ENCODE measurements at regions not wholly inside any gene's neighbourhood (a gene's known extent, or its start where the extent isn't known, plus 50 kb on each side); places are given as distances from the start of the nearest gene placed in this dataset.
"Not testable (repeated sequence)": the region's sequence is repeated elsewhere in the genome, so short reads cannot be mapped to it uniquely, and the experiment has no call there.

- no peak overlapping the region for H3K27ac ChIP-seq (ENCODE audit: low read depth, low read length)
- no CpG with 5 or more reads among the region's 1 CpG for WGBS
- H3K9me3 ChIP-seq (ENCODE audit: insufficient read depth, low read depth, low read length): no peaks in the 10 kb centered on the region
- no peak overlapping the region for H3K9ac ChIP-seq (ENCODE audit: low read depth, low read length)
- no peaks in the 10 kb centered on the region for H3K4me1 ChIP-seq (ENCODE audit: insufficient read depth, low read length)
- H3K27me3 ChIP-seq (ENCODE audit: insufficient read depth, low read length): no peaks in the 10 kb centered on the region
- H3K4me3 ChIP-seq (ENCODE audit: low read length): no peak overlapping the region
- H3K36me3 ChIP-seq (ENCODE audit: insufficient read depth, low read length): no peaks in the 10 kb centered on the region
Observed at GRCh38 chr1:173328961-173329360, 121.8 kb upstream of the TNFSF4 start.

GRCh38 chr1:173329726-173330125 is 122.6 kb upstream of the TNFSF4 start:
- WGBS: 91% methylated on average over 1 of the region's 1 CpG
- Histone ChIP-seq H3K4me3 (ENCODE audit: low read length) (no peak overlapping the region), H3K4me1 (ENCODE audit: insufficient read depth, low read length) (no peaks in the 10 kb centered on the region), H3K9me3 (ENCODE audit: insufficient read depth, low read depth, low read length) (no peaks in the 10 kb centered on the region), H3K27me3 (ENCODE audit: insufficient read depth, low read length) (no peaks in the 10 kb centered on the region), H3K36me3 (ENCODE audit: insufficient read depth, low read length) (no peaks in the 10 kb centered on the region), H3K9ac (ENCODE audit: low read depth, low read length) (no peak overlapping the region), H3K27ac (ENCODE audit: low read depth, low read length) (no peak overlapping the region)

DNA sequence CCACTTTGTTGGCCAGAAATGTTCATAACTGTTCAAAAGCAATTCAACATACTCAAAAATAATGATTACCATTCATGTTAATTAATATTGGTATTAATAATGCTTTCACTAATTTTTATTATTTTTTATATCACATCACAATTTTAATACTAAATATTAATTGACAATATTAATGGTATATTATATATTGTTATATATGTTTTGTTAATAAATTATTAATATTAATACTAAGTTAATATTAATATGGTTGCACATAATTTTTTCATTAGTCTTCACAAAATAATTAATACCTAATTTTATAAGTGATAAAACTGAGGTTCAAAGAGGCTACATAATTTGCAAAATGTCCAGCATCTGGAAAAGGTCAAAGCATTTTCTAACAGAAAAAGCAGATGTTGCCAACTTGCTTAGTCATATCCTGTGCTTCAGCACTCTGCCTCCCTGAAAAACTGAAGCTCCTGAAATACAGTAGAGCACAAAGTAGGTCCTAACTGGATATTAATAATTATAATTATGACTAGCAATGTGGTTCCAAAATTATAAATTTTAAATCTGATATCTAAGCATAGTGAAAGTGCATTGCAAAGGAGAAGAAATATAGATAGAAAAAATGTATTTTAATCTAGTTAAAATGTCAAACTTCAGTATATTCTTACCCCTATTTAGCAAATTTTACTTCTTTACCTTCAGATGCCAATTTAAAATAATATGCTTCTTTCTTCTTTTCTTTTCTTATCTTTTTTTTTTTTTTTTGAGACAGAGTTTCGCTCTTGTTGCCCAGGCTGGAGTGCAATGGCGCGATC is 123.2 kb upstream of the TNFSF4 start:
- H3K27me3 ChIP-seq (ENCODE audit: insufficient read depth, low read length): no peaks in the 10 kb centered on the region
- 100% methylated on average over 3 of the region's 3 CpGs for WGBS
- H3K9ac ChIP-seq (ENCODE audit: low read depth, low read length): no peak overlapping the region
- no peaks in the 10 kb centered on the region for H3K4me1 ChIP-seq (ENCODE audit: insufficient read depth, low read length)
- no peak overlapping the region for H3K27ac ChIP-seq (ENCODE audit: low read depth, low read length)
- no peaks in the 10 kb centered on the region for H3K9me3 ChIP-seq (ENCODE audit: insufficient read depth, low read depth, low read length)
- H3K4me3 ChIP-seq (ENCODE audit: low read length): no peak overlapping the region
- H3K36me3 ChIP-seq (ENCODE audit: insufficient read depth, low read length): no peaks in the 10 kb centered on the region

- 98% methylated on average over 10 of the region's 10 CpGs for WGBS
- not testable (repeated sequence) for H3K9me3 ChIP-seq (ENCODE audit: insufficient read depth, low read depth, low read length); H3K27me3 ChIP-seq (ENCODE audit: insufficient read depth, low read length); H3K4me3 ChIP-seq (ENCODE audit: low read length); H3K9ac ChIP-seq (ENCODE audit: low read depth, low read length); H3K4me1 ChIP-seq (ENCODE audit: insufficient read depth, low read length); H3K27ac ChIP-seq (ENCODE audit: low read depth, low read length); H3K36me3 ChIP-seq (ENCODE audit: insufficient read depth, low read length)
Observed at GRCh38 chr1:173330952-173331548, 123.9 kb upstream of the TNFSF4 start.

- no peaks in the 10 kb centered on the region for H3K4me1 ChIP-seq (ENCODE audit: insufficient read depth, low read length)
- no peak overlapping the region for H3K27ac ChIP-seq (ENCODE audit: low read depth, low read length)
- H3K9me3 ChIP-seq (ENCODE audit: insufficient read depth, low read depth, low read length): no peaks in the 10 kb centered on the region
- H3K9ac ChIP-seq (ENCODE audit: low read depth, low read length): no peak overlapping the region
- WGBS: 85% methylated on average over 2 of the region's 2 CpGs
- no peak overlapping the region for H3K4me3 ChIP-seq (ENCODE audit: low read length)
- H3K36me3 ChIP-seq (ENCODE audit: insufficient read depth, low read length): no peaks in the 10 kb centered on the region
- H3K27me3 ChIP-seq (ENCODE audit: insufficient read depth, low read length): no peaks in the 10 kb centered on the region
Observed at GRCh38 chr1:173332026-173332425, 124.9 kb upstream of the TNFSF4 start.

DNA sequence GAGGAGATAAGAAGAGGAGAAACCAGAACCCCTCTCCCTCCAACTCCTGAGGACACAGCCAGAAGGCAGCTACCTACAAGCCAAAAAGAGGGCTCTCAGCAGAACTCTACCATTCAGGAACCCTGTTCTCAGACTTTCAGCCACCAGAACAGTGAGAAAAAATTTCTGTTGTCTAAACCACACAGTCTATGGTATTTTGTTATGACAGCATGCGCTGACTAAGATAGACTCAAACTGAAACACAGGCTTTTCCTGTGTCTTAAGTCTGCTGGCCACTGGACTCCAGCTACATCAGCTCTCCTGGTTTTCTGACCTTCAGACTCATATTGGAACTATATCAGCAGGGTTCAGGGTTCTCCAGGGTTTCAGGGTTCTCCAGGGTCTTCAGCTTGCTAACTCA is 126.5 kb upstream of the TNFSF4 start:
- no peaks in the 10 kb centered on the region for H3K36me3 ChIP-seq (ENCODE audit: insufficient read depth, low read length)
- H3K9ac ChIP-seq (ENCODE audit: low read depth, low read length): no peak overlapping the region
- WGBS: 100% methylated on average over 1 of the region's 1 CpG
- H3K27ac ChIP-seq (ENCODE audit: low read depth, low read length): no peak overlapping the region
- H3K27me3 ChIP-seq (ENCODE audit: insufficient read depth, low read length): no peaks in the 10 kb centered on the region
- H3K4me1 ChIP-seq (ENCODE audit: insufficient read depth, low read length): no peaks in the 10 kb centered on the region
- no peak overlapping the region for H3K4me3 ChIP-seq (ENCODE audit: low read length)
- no peaks in the 10 kb centered on the region for H3K9me3 ChIP-seq (ENCODE audit: insufficient read depth, low read depth, low read length)

DNA sequence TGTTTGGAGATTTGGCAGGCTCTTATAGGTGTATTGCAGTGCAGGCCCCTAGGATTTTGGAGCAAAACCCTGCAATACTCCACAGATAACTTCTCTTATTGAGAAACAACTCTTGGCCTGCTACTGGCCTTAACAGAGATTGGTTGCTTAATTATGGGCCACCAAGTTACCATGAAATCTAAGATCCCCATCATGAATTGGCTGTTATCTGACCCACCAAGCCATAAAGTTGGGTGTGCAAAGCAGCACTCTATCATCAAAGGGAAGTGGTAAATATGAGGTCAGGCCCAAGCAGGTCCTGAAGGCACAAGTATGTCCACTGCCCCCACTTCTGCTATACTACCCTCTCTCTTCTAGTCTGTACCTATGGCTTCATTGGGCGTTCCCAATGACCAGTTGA is 130.0 kb upstream of the TNFSF4 start:
- Histone ChIP-seq H3K36me3 (ENCODE audit: insufficient read depth, low read length) (no peaks in the 10 kb centered on the region), H3K9me3 (ENCODE audit: insufficient read depth, low read depth, low read length) (no peaks in the 10 kb centered on the region), H3K27me3 (ENCODE audit: insufficient read depth, low read length) (no peaks in the 10 kb centered on the region), H3K4me3 (ENCODE audit: low read length) (no peak overlapping the region), H3K9ac (ENCODE audit: low read depth, low read length) (no peak overlapping the region), H3K27ac (ENCODE audit: low read depth, low read length) (no peak overlapping the region), H3K4me1 (ENCODE audit: insufficient read depth, low read length) (no peaks in the 10 kb centered on the region)
- WGBS: 45% methylated on average over 1 of the region's 1 CpG

- WGBS: 72% methylated on average over 5 of the region's 5 CpGs
- H3K4me3 ChIP-seq (ENCODE audit: low read length): no peak overlapping the region
- no peak overlapping the region for H3K9ac ChIP-seq (ENCODE audit: low read depth, low read length)
- H3K9me3 ChIP-seq (ENCODE audit: insufficient read depth, low read depth, low read length): no peaks in the 10 kb centered on the region
- H3K27me3 ChIP-seq (ENCODE audit: insufficient read depth, low read length): no peaks in the 10 kb centered on the region
- H3K27ac ChIP-seq (ENCODE audit: low read depth, low read length): no peak overlapping the region
- no peaks in the 10 kb centered on the region for H3K4me1 ChIP-seq (ENCODE audit: insufficient read depth, low read length)
- H3K36me3 ChIP-seq (ENCODE audit: insufficient read depth, low read length): no peaks in the 10 kb centered on the region
Observed at GRCh38 chr1:173341307-173341706, 134.2 kb upstream of the TNFSF4 start.

- Histone ChIP-seq H3K27me3 (ENCODE audit: insufficient read depth, low read length) (no peaks in the 10 kb centered on the region), H3K4me3 (ENCODE audit: low read length) (no peak overlapping the region), H3K27ac (ENCODE audit: low read depth, low read length) (no peak overlapping the region), H3K36me3 (ENCODE audit: insufficient read depth, low read length) (no peaks in the 10 kb centered on the region), H3K4me1 (ENCODE audit: insufficient read depth, low read length) (no peaks in the 10 kb centered on the region), H3K9me3 (ENCODE audit: insufficient read depth, low read depth, low read length) (no peaks in the 10 kb centered on the region), H3K9ac (ENCODE audit: low read depth, low read length) (no peak overlapping the region)
- 97% methylated on average over 1 of the region's 1 CpG for WGBS
Observed at GRCh38 chr1:173341971-173342370, 134.8 kb upstream of the TNFSF4 start.

- 92% methylated on average over 2 of the region's 2 CpGs for WGBS
- no peak overlapping the region for H3K27ac ChIP-seq (ENCODE audit: low read depth, low read length)
- no peaks in the 10 kb centered on the region for H3K36me3 ChIP-seq (ENCODE audit: insufficient read depth, low read length)
Observed at GRCh38 chr1:173342736-173343135, 134.4 kb upstream of the PRDX6 start.

DNA sequence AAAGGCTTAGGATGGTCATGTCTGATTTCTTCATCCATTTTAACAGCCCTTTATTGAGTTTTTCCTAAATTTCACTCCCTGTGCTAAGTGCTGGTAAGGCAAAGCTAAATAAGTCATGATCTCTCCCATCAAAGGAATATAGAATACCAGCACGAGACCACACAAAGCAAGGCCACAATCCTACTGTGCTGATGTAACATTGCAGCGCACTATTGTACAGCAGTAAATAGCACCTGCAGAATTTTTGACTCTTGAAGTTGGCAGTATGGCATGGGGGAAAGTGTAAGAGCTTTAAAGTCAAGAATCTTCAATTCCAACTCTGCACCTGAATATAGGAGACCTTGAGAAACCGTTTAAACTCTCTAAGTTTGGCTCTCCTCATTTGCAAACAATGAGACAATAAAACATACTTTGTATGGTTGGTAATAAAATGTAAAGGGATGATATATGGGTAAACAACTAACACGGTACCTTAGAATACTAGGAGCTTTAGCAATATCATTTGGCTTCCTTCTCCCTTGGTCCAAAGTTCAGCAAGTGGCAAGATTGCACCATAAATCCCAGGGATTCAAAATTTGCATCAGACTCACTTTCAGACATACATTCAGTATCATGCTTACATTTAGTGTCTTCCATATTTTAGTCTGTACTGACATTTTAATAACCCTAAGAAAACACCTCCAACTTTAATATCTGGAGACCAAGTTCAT is 132.9 kb upstream of the PRDX6 start:
- Histone ChIP-seq H3K27ac (ENCODE audit: low read depth, low read length) (no peak overlapping the region), H3K36me3 (ENCODE audit: insufficient read depth, low read length) (no peaks in the 10 kb centered on the region), H3K9ac (ENCODE audit: low read depth, low read length) (no peak overlapping the region), H3K27me3 (ENCODE audit: insufficient read depth, low read length) (no peaks in the 10 kb centered on the region), H3K9me3 (ENCODE audit: insufficient read depth, low read depth, low read length) (peaks cover 7% of the 10 kb centered on the region; the same call in 1 of the 2 replicates), H3K4me1 (ENCODE audit: insufficient read depth, low read length) (no peaks in the 10 kb centered on the region), H3K4me3 (ENCODE audit: low read length) (no peak overlapping the region)
- 90% methylated on average over 3 of the region's 4 CpGs for WGBS

More at GRCh38 chr1:173342736-173343135, 134.4 kb upstream of the PRDX6 start:
- Histone ChIP-seq H3K4me3 (ENCODE audit: low read length) (no peak overlapping the region), H3K9me3 (ENCODE audit: insufficient read depth, low read depth, low read length) (peaks cover 3% of the 10 kb centered on the region; the same call in 1 of the 2 replicates), H3K4me1 (ENCODE audit: insufficient read depth, low read length) (no peaks in the 10 kb centered on the region), H3K9ac (ENCODE audit: low read depth, low read length) (no peak overlapping the region), H3K27me3 (ENCODE audit: insufficient read depth, low read length) (no peaks in the 10 kb centered on the region)
